GM21447 (cell line): ENCODE measurements at regions not wholly inside any gene's neighbourhood (a gene's known extent, or its start where the extent isn't known, plus 50 kb on each side); places are given as distances from the start of the nearest gene placed in this dataset.
"Not testable (repeated sequence)": the region's sequence is repeated elsewhere in the genome, so short reads cannot be mapped to it uniquely, and the experiment has no call there.

Source experiments
- ATAC-seq: cut with Tn5 transposase; IDR thresholded peaks from one replicate; pipeline ENCODE4 v1.9.1; 2021; ENCODE audit not compliant: unreplicated experiment

DNA sequence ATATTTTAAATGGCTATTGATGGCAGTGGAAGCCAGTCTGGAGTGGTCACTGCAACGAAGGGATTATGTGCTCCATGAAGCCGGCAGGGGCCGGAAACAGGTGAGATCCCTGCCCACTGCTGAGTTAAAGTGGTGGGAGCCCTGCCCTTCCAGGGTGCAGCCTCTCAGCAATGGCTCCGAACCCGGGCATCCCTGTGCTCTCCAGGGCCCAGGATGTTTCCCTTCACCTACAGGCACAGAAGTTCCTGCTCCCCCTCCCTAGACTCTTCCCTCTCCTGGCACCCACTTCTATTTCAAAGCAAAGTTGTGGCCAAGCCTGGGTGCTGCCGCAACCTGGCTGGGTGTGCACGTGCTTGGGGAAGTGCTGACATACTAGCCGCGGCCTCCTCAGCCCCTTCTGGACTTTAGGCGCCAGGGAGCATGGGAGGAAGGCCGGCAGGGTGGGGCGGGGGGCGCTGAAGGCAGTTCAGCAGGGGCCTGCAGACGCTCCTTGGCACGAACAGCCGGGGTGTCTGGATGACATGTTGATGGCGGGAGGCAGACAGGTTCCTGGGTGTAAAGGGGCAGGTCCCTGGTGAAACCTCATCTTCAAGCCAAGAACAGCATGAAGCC is 452.3 kb downstream of the HTR1B start:
- ATAC-seq = no peak

DNA sequence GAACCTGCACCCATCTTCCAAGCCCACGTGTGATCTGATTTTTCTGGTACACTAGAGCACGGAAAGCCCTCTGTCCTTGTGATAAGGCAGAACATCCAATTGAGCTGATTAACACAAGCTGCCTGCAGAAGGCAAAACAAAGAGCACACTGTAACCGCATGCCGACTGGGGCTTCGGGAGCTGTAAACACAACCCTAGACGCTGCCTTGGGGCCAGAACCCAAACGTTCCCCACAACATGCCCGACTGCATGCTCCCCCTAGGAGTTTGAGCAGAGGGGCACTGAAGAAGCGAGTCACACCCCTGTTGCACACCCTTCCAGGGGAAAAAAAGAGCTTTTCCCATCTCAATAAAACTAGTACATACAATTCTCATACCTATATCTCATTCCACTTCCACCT is 470.7 kb downstream of the HTR1B start:
- ATAC-seq = no peak

DNA sequence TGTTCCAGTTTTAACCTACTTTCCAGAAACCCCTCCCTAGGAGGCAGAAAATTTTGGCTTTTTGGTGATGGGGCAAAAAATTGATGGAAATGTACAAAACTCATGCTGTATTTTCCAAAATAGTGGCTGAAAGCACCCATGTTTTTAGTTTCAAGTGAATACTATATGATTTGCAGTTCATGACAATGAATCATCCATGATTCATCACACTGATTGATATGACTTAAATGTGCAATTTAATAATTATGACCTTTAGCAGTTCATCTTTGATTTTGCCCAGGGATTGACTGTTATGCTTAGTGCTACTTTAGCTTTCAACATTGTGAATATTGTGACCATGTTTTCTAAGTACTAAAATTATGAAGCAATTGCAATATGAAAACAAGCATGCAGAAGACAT is 478.7 kb downstream of the HTR1B start:
- no peak for ATAC-seq

DNA sequence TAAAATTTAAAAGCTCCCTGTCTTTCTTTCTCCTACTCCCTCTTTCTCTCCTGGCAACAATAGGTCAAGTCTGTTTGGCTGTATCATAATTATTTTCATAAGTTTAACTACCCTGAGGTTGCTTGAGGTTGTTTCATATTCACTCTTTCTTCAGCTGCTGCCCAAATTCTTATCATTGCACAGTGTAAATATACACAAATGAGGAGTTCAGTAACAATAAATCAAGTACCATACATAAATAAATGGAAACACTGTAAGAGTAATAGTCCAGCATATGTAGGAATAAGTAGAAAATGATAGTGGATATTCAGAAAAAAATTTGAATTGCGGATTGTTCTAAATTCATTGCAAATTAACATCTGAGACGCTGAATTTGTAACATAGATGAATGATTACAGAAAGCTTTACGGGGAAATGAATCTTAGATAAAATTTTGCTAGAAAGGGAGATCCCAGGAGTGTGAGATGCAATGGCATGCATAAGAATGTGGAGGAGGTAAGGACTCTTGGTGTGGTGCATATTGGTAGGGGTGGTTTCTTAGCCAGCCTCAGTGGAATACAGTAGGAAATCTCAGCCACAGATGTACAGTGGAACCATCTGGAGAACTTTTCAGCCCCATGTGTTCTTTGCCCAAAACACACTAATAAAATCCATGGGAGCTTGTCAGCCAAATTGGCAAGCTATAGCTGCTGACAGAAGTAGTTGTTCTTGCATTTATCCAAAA is 480.7 kb downstream of the HTR1B start:
- no peak for ATAC-seq

DNA sequence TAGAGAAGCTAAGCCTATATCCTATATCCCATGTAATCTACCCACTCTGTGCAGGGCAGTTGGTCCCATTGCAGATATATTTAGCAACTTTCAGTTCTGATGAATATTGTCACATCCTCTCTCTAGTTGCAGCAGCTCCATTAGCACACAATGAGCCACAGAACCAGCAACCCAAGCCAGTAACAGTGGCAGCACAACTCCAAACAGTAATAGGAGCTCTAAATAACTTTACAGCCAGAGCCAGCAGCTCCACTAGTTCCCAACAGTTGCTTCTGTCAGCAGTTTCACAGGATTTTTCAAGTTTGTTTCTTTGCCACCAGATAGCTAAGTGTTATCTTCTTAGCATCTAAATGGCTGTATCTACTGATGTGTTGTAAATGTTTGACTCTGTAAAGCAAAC is 490.8 kb downstream of the HTR1B start:
- ATAC-seq = no peak

DNA sequence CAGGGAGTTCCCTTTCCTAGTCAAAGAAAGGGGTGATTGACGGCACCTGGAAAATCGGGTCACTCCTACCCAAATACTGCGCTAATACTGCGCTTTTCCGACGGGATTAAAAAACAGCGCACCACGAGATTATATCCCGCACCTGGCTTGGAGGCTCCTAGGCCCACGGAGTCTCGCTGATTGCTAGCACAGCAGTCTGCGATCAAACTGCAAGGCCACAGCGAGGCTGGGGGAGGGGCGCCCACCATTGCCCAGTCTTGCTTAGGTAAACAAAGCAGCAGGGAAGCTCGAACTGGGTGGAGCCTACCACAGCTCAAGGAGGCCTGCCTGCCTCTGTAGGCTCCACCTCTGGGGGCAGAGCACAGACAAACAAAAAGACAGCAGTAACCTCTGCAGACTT is 504.1 kb downstream of the HTR1B start:
- ATAC-seq = not testable (repeated sequence)

- no peak for ATAC-seq
These were observed 520.9 kb downstream of the HTR1B start for GRCh38 chr6:76942203-76942966.

DNA sequence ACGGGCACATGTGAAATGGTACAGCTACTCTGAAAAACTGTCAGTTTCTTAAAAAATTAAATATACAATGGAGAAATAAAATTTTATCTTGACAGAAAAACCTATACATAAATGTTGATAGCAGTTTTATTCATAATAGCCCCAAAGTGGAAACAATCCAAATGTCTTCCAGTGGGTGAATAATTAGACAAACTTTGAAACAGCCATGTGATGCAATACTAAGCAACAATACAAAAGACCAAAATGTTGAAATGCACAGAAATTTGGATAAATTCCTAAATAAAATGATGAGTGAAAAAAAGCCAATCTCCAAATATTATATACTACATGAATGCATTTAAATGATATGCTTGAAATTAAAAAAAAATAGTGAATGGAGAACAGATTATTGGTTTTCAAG is 523.1 kb downstream of the HTR1B start:
- ATAC-seq = no peak

GRCh38 chr6:76914737-76915136 is 548.6 kb downstream of the HTR1B start:
- no peak for ATAC-seq

- ATAC-seq = not testable (repeated sequence)
These were observed 557.8 kb downstream of the HTR1B start for GRCh38 chr6:76905541-76905940.

GRCh38 chr6:76892542-76892941 is 570.7 kb downstream of the HTR1B start:
- no peak for ATAC-seq

DNA sequence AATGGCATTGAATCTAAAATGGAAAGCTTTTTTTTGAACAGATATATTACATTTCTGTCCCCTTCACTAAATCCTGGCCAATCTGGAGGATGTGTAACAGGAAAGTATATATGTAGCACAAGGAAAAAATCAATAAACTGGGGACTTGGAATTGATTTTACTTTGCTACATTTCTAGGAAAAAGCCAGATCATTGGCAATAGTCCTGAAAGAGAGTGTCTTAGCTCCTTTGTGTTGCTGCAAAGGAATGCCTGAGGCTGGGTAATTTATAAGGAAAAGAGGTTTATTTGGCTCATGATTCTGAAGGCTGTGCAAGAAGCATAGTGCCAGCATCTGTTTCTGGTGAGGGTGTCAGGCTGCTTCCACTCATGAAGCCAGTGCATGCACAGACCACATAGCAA is 574.9 kb downstream of the HTR1B start:
- no peak for ATAC-seq

- no peak for ATAC-seq
These were observed 576.4 kb downstream of the HTR1B start for GRCh38 chr6:76886900-76887299.

- no peak for ATAC-seq
These were observed 577.4 kb downstream of the HTR1B start for GRCh38 chr6:76885861-76886301.

GRCh38 chr6:76881414-76881813 is 581.9 kb downstream of the HTR1B start:
- ATAC-seq = no peak

GRCh38 chr6:76876922-76877553 is 586.3 kb downstream of the HTR1B start:
- ATAC-seq = no peak

GRCh38 chr6:76876430-76876829 is 586.9 kb downstream of the HTR1B start:
- ATAC-seq = not testable (repeated sequence)

- ATAC-seq = no peak
These were observed 596.1 kb downstream of the HTR1B start for GRCh38 chr6:76867182-76867581.

DNA sequence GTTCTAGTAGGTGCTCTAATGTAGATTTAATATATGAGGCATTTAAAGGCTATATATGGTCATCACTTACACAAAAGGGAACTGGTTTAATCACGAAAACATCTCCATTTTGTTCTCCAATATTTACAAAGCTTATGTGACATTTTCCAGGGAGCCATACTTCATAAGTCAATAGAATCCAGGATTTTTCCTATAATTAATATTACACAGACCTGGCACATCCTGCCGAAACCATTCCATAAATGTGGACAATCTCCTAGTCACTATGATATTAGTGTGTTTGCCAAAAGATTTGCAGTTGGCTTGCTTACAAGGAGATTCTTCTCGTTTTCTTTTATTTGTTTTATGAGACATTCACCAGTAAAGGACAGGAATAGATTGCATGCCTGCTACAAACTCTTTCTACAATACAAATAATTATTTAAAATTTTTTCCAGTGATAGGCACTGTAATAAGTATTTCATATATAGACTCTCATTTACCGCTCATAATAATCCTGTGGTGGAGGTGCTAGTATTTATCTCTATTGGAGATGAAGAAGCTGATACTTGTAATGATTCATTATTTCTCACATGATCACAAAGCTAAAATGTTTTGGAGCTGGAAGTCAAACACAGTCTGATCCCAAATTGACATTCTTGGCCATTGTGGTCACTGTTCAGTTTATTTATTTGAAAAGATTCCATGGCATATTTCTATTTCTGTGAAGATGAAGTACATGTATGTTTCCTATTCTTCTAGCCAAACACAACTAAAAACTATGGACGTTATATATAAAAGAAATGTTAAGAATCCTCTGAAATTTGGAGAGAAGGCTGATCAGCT is 597.0 kb downstream of the HTR1B start:
- ATAC-seq = no peak

DNA sequence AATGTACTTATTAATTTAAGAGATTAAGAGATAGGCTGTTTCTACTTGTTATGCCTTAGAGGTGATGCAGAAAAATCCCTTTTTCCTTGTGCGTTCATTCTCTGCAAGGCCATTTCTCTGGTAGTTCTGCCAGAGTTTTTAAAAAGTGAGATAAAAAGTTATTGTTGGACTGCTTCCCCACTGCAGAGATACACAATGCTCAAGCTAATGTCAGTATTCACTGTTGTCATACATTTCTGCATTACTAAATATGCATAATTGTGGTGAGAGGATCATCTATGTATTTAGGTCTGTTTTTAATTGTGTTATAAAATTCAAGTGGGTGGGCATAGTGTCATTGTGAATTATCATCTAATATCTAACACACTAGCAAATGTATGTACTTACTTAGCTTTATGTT is 600.4 kb downstream of the HTR1B start:
- no peak for ATAC-seq

- ATAC-seq = peak; percentile 66
These were observed 601.9 kb downstream of the HTR1B start for GRCh38 chr6:76861403-76861802.
